Activated B cell treated with CpG ODN at 0.5 μM for 24 hours (primary cell): ENCODE measurements at regions not wholly inside any gene's neighbourhood (a gene's known extent, or its start where the extent isn't known, plus 50 kb on each side); places are given as distances from the start of the nearest gene placed in this dataset.

Experiments used
- ATAC-seq: fragments of 200-7000 bp; cut with Tn5 transposase; one replicate; pipeline ENCODE4 v1.10.0; 2021; ENCODE audit warnings: low read depth, mild to moderate bottlenecking, moderate library complexity
- CTCF ChIA-PET: fragments of 350-600 bp; sonication (Branson Sonifier 250); formaldehyde crosslinking; loops from one replicate; lab custom pipeline; 2021; ENCODE audit warnings: antibody characterized with exemption; lab: Charles Lee
- POLR2A ChIA-PET: fragments of 350-600 bp; sonication (Branson Sonifier 250); formaldehyde crosslinking; loops from one replicate; lab custom pipeline; 2021; ENCODE audit warnings: antibody characterized with exemption; lab: Charles Lee
- DNase-seq: peaks from one replicate; pipeline ENCODE4 v3.0.0; 2022
- H3K27ac Mint-ChIP-seq: one replicate; pipeline ENCODE4 v1.8.0; 2020; ENCODE audit warnings: mixed read lengths
- H3K27me3 Mint-ChIP-seq: one replicate; pipeline ENCODE4 v1.8.0; 2021; ENCODE audit warnings: mixed read lengths
- H3K36me3 Mint-ChIP-seq: one replicate; pipeline ENCODE4 v1.8.0; 2021; ENCODE audit warnings: low read depth, mixed read lengths
- H3K4me1 Mint-ChIP-seq: one replicate; pipeline ENCODE4 v1.8.0; 2021; ENCODE audit warnings: mixed read lengths
- H3K4me3 Mint-ChIP-seq: one replicate; pipeline ENCODE4 v1.8.0; 2020; ENCODE audit warnings: mild to moderate bottlenecking, mixed read lengths
- H3K9me3 Mint-ChIP-seq: one replicate; pipeline ENCODE4 v1.8.0; 2020; ENCODE audit warnings: mixed read lengths
- CTCF ChIP-seq: fragments of 200-600 bp; IDR thresholded peaks from one replicate; pipeline ENCODE4 v1.8.0; 2022; ENCODE audit warnings: antibody characterized with exemption, mild to moderate bottlenecking
- intact Hi-C: fragments of 100-400 bp; cut with micrococcal nuclease; formaldehyde crosslinking; loops from one replicate; pipeline ENCODE4 v1.15.1; 2024

GRCh38 chr11:109034339-109034696, 369.4 kb downstream of the DDX10 start:
- Mint-ChIP-seq H3K4me3 (no peak overlapping the region), H3K9me3 (no peaks in the 10 kb centered on the region), H3K4me1 (no peaks in the 10 kb centered on the region), H3K27ac (no peak overlapping the region), H3K36me3 (no peaks in the 10 kb centered on the region), H3K27me3 (no peaks in the 10 kb centered on the region)
- POLR2A ChIA-PET = no interaction called here
- no peak for TF ChIP-seq CTCF
- intact Hi-C loops = no loop called here
- no peak for DNase-seq
- CTCF ChIA-PET = no interaction called here
- no peak for ATAC-seq

DNA sequence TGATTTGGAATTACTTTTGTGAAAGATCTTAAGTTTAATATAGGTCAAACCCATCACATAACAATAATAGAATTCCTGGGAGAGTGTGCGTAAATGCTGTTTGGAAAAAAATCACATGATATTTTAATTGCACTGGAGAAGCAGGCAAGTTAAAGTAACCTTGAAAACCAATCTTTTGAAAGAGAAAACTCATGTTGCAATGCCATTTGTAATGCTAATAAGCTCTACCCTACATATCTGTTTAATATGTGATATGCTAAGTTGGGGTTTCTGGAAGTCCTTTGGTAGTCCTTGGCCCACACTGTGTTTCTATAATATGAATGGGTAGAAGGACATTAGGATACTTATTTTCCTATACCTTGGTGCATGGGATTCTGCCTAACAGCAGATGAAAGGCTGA, 370.4 kb downstream of the DDX10 start:
- no peak for TF ChIP-seq CTCF

GRCh38 chr11:109036011-109036410, 371.1 kb downstream of the DDX10 start:
- DNase-seq (no peak), ATAC-seq (no peak)
- Mint-ChIP-seq H3K9me3 (no peaks in the 10 kb centered on the region), H3K36me3 (no peaks in the 10 kb centered on the region), H3K4me3 (no peak overlapping the region), H3K27me3 (no peaks in the 10 kb centered on the region), H3K27ac (no peak overlapping the region), H3K4me1 (no peaks in the 10 kb centered on the region)
- CTCF ChIA-PET = no interaction called here
- no peak for TF ChIP-seq CTCF
- intact Hi-C loops = no loop called here
- POLR2A ChIA-PET = no interaction called here

More for the DNA sequence above, 370.4 kb downstream of the DDX10 start:
- intact Hi-C loops = no loop called here
- Mint-ChIP-seq H3K27me3 (no peaks in the 10 kb centered on the region), H3K4me3 (no peak overlapping the region), H3K9me3 (no peaks in the 10 kb centered on the region), H3K27ac (no peak overlapping the region), H3K36me3 (no peaks in the 10 kb centered on the region), H3K4me1 (no peaks in the 10 kb centered on the region)
- ATAC-seq (no peak), DNase-seq (no peak)
- ChIA-PET CTCF (interaction anchor here (0.6 kb wide), 1 partner anchor 568 kb away, joined by 4 read pairs; no protein-coding TSS in a partner anchor), POLR2A (no interaction called here)

DNA sequence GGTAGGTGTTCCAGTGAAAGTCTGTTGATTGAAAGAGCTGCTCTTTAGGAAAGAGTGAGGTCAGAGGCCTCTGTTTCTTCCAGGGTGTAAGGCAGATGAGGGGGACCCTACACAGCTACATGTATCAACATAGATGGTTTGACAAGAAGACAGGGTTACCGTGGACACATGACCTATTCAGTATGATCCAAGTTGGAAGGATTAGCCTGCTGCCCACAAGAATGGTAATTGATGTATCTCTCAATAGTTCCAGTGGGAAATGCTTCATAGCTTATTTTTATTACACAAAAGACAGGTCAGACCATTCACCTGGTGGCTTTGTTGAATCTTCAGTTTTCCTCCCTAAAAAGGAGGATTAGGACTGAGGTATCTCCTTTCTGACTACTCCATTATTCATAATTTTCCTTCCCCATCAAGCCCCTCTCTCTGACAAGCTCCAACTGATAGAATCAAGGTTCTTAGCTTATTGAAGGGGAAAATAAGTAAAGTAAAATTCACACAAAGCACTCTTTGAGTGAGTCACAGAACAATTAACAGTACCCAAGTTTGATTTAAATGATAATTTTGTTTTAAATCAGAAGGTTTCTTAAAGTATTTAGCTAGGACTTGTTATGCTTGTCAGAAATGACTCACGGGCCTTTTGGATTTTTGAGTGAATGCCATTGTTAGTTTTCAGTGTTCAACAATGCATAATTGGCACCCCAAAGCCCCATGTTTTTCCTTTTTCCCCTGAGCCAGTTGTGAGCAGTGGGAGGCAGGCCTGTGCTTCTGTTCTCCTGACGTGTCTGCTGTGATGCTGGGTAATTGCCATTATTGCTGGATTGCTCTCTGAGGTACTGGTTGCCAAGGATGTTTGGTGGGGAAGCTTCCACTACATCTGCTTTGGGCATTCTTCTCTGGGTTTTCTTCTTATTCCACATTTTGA, 373.2 kb downstream of the DDX10 start:
- H3K27me3 Mint-ChIP-seq = peaks cover 3% of the 10 kb centered on the region
- intact Hi-C loops = no loop called here
- DNase-seq (no peak), ATAC-seq (no peak)
- no peaks in the 10 kb centered on the region for H3K4me1 Mint-ChIP-seq
- ChIA-PET CTCF (no interaction called here), POLR2A (interaction anchor here (0.5 kb wide), 1 partner anchor 64 kb away, joined by 3 read pairs; no protein-coding TSS in a partner anchor)
- H3K27ac Mint-ChIP-seq = no peak overlapping the region
- no peak for TF ChIP-seq CTCF
- H3K4me3 Mint-ChIP-seq = no peak overlapping the region
- H3K36me3 Mint-ChIP-seq = no peaks in the 10 kb centered on the region
- H3K9me3 Mint-ChIP-seq = no peaks in the 10 kb centered on the region

- ATAC-seq = no peak
- no peak for TF ChIP-seq CTCF
- Mint-ChIP-seq H3K9me3 (no peaks in the 10 kb centered on the region), H3K4me1 (no peaks in the 10 kb centered on the region), H3K4me3 (no peak overlapping the region), H3K27ac (no peak overlapping the region), H3K36me3 (no peaks in the 10 kb centered on the region), H3K27me3 (peaks cover 3% of the 10 kb centered on the region)
- ChIA-PET POLR2A (no interaction called here), CTCF (no interaction called here)
- intact Hi-C loops = no loop called here
- no peak for DNase-seq
Measured at GRCh38 chr11:109039611-109040010, 374.7 kb downstream of the DDX10 start.
